NCI-H1105 treated with DMSO at 0.1 percent for 48 hours (cell line): ENCODE measurements at regions not wholly inside any gene's neighbourhood (a gene's known extent, or its start where the extent isn't known, plus 50 kb on each side); places are given as distances from the start of the nearest gene placed in this dataset.
A peak's percentile ranks its signal among the peaks of the same experiment; 100 is the strongest.
"Not testable (repeated sequence)": the region's sequence is repeated elsewhere in the genome, so short reads cannot be mapped to it uniquely, and the experiment has no call there.

Source experiments
- DNase-seq: peaks from one replicate; lab custom pipeline; 2025; lab: John Stamatoyannopoulos, UW

GRCh38 chrX:34404386-34405070 lies 252.6 kb downstream of the TMEM47 start:
- no peak for DNase-seq

- DNase-seq, result no peak
Observed at GRCh38 chrX:34401411-34401810, 255.7 kb downstream of the TMEM47 start.

- DNase-seq, result no peak
Observed at GRCh38 chrX:34382416-34382815, 250.3 kb upstream of the FAM47A start.

DNA sequence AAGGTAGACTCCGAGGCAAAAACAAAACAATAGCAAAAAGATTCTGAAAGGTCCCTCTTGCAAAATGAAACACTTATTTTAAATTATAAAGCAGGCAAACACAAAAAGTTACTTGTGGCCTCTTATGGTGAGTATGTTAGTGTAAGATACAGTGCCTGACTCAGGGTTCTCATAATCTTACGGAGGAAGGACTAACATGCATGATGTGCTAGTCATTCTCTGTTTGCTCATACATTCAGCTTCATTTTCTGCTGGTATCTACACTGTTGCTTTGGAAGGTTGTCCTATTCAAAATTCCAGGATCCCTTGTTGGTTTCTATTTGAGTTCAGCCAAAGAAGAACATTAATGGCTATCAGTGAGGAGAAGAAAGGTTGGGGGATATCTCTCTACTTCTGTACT lies 249.1 kb upstream of the FAM47A start:
- no peak for DNase-seq

GRCh38 chrX:34379891-34380290 lies 247.8 kb upstream of the FAM47A start:
- DNase-seq, result no peak

DNA sequence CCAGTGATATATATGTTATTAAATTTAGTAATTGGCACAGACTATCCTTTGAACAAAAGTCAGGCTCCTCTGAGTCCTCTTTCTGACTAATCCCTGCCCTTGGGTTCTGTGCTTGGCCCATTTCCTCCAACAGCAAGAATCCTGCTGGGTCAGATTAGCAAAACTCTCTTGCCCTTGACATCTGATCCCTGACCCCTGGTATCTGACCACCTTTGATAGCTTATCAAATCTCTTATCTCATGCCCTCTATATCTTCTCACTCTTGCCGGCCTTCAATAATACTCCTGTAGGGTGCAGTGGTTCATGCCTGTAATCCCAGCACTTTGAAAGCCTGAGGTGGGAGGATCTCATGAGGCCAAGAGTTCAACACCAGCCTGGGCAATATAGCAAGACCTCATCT lies 245.5 kb upstream of the FAM47A start:
- DNase-seq, result no peak

GRCh38 chrX:34371754-34372153 lies 239.6 kb upstream of the FAM47A start:
- DNase-seq, result no peak

DNA sequence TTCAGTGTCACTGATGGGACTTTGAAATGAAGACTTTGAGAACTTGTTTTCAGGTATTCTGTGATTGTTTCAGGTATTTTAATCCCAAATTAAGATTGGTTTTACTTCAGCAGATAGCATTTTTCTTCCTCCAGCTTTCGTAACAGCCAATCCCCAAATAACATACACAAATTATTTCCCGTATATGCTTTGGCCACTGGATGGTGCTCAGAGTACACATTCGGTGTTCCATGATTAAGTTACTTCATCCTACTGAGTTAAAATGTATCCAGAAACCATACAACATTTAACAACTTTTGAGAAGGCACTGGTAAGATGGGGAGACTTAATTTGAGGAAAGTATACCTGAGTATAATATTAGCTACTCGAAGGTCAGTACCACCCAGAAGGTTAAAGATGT lies 233.4 kb upstream of the FAM47A start:
- DNase-seq, result no peak

- DNase-seq, result no peak
Observed at GRCh38 chrX:34350561-34351335, 218.6 kb upstream of the FAM47A start.

- no peak for DNase-seq
Observed at GRCh38 chrX:34343001-34343400, 210.9 kb upstream of the FAM47A start.

- DNase-seq, result no peak
Observed at GRCh38 chrX:34341814-34342213, 209.7 kb upstream of the FAM47A start.

GRCh38 chrX:34341258-34341657 lies 209.1 kb upstream of the FAM47A start:
- DNase-seq, result no peak

DNA sequence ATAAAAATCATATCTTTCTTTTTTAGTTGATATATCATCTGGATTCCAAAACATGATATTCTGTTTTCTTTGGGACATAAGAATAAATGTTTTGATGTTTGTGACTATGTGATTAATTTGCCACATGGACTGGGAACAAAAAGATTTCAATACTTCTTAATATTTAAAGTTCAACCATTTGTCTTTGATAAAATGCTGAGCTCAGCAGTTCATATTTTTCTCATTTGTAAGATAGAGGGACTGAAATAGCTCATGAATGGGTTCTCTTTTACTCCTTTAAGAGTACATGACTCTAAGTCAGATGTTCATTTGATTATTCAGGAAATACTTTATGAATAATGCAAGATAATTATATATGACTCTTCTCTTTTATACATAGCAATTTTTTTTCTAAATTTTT lies 205.9 kb upstream of the FAM47A start:
- no peak for DNase-seq

DNA sequence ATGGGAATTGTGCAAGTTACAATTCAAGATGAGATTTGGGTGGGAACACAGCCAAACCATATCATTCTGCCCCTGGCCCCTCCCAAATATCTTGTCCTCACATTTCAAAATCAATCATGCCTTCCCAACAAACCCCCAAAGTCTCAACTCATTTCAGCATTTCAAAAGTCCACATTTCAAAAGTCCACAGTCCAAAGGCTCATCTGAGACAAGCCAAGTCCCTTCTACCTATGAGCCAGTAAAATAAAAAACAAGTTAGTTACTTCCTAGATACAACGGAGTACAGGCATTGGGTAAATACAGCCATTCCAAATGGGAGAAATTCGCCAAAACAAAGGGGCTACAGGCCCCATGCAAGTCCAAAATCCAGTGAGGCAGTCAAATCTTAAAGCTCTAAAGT lies 203.3 kb upstream of the FAM47A start:
- not testable (repeated sequence) for DNase-seq

- DNase-seq, result no peak
Observed at GRCh38 chrX:34332334-34332733, 200.2 kb upstream of the FAM47A start.

GRCh38 chrX:34325460-34325859 lies 193.3 kb upstream of the FAM47A start:
- DNase-seq, result no peak

DNA sequence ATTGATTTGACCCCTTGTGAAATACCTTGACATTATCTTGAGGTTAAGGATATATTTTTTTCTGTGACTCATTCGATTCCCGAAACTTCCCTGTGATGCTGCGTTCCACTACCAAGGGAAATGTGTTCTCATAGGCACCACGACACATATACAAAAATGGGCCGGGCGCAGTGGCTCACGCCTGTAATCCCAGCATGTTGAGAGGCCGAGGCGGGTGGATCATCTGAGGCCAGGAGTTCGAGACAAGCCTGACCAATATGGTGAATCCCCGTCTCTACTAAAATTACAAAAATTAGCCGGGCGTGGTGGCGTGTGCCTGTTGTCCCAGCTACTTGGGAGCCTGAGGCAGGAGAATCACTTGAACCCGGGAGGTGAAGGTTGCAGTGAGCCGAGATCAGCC lies 188.3 kb upstream of the FAM47A start:
- DNase-seq, result not testable (repeated sequence)

GRCh38 chrX:34300871-34301270 lies 168.8 kb upstream of the FAM47A start:
- peak; percentile 1 for DNase-seq

GRCh38 chrX:34299451-34299967 lies 167.4 kb upstream of the FAM47A start:
- no peak for DNase-seq

- DNase-seq, result no peak
Observed at GRCh38 chrX:34294665-34295064, 162.6 kb upstream of the FAM47A start.

GRCh38 chrX:34288782-34289181 lies 156.7 kb upstream of the FAM47A start:
- no peak for DNase-seq

GRCh38 chrX:34279866-34280560 lies 147.9 kb upstream of the FAM47A start:
- DNase-seq, result no peak

DNA sequence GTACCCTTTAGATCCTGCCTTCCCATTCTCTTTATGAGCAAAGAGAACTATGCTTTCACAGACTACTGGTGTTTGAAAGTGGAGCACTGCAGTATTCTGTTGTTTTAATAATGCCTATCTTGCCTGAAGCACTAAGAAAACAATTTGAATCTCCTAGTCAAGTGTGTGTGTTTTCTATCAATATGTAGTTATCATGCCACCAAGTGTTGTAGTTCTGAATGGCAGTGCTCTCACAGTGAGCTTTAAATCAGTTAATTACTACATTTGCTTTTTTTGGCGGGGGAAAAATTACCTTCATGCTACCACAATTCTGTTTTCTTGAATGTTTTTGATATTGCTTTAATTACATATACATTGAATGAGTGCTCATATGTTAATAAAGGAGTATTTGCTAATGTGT lies 143.6 kb upstream of the FAM47A start:
- no peak for DNase-seq
